ENCODE measurements at regions not wholly inside any gene's neighbourhood (a gene's known extent, or its start where the extent isn't known, plus 50 kb on each side); places are given as distances from the start of the nearest gene placed in this dataset.
A peak's percentile ranks its signal among the peaks of the same experiment; 100 is the strongest.

- DNase-seq, result no peak
- Histone ChIP-seq H3K27me3 (ENCODE audit: insufficient read depth, low read length) (no peaks in the 10 kb centered on the region), H3K23ac (ENCODE audit: insufficient read length, low read depth, low read length) (no peak overlapping the region), H3K4me2 (ENCODE audit: insufficient read depth, insufficient read length, low read length) (no peak overlapping the region), H2BK15ac (ENCODE audit: low read depth, low read length) (no peak overlapping the region), H2BK12ac (ENCODE audit: insufficient read length, low read depth, low read length) (no peak overlapping the region), H3K4ac (ENCODE audit: low read depth, low read length) (no peak overlapping the region), H4K91ac (ENCODE audit: insufficient read length, low read depth, low read length) (no peak overlapping the region), H4K5ac (ENCODE audit: insufficient read length, low read depth, low read length) (no peak overlapping the region), H3K79me2 (ENCODE audit: insufficient read depth, low read length) (no peaks in the 10 kb centered on the region), H3K23me2 (ENCODE audit: insufficient read length, low read depth, low read length, poor library complexity, severe bottlenecking) (no peaks in the 10 kb centered on the region), H3K4me1 (ENCODE audit: insufficient read depth, low read length) (0 out of 2 replicates have a peak, but pooled peaks cover 8% of the 10 kb centered on the region), H3K9ac (ENCODE audit: extremely low read depth, insufficient read length, low read length) (no peak overlapping the region), H3K14ac (ENCODE audit: insufficient read depth, low read length) (no peak overlapping the region), H4K20me1 (ENCODE audit: control insufficient read depth, insufficient read depth, insufficient read length) (no peaks in the 10 kb centered on the region), H3K27ac (ENCODE audit: insufficient read length, low read depth, low read length) (no peak overlapping the region), H4K8ac (replicated peaks; ENCODE audit: insufficient read length, low read depth, low read length) (no peak overlapping the region), H2BK5ac (ENCODE audit: insufficient read length, low read length) (no peak overlapping the region), H2BK120ac (ENCODE audit: low read depth, low read length, poor library complexity, severe bottlenecking) (no peak overlapping the region), H3K18ac (ENCODE audit: insufficient read length, low read depth, low read length) (no peak overlapping the region), H3K56ac (ENCODE audit: insufficient read length, low read depth, low read length) (no peak overlapping the region), H3K9me3 (ENCODE audit: control insufficient read depth, low read depth, low read length) (no peaks in the 10 kb centered on the region), H3T11ph (ENCODE audit: low read length) (no peak overlapping the region), H2BK20ac (ENCODE audit: low read depth, low read length, poor library complexity, severe bottlenecking) (no peak overlapping the region), H2AFZ (ENCODE audit: low read length) (no peak overlapping the region), H3K79me1 (ENCODE audit: insufficient read depth, low read depth, low read length, poor library complexity, severe bottlenecking) (no peaks in the 10 kb centered on the region), H2AK5ac (ENCODE audit: insufficient read length, low read length) (no peak overlapping the region)
- no peak overlapping the region for H3K4me3 Mint-ChIP-seq
- TF ChIP-seq CTCF (conservative IDR thresholded peaks at IDR 0.05), result no peak
- no CpG with 5 or more reads among the region's 7 CpGs for WGBS (ENCODE audit: extremely low coverage, insufficient read length, low lambda C conversion rate)
- no peaks in the 10 kb centered on the region; the same call in 1 of the 2 replicates for H3K27me3 Mint-ChIP-seq (ENCODE audit: low read depth)
- no peaks in the 10 kb centered on the region for H3K36me3 Mint-ChIP-seq (ENCODE audit: insufficient read depth in 1 of 3, low read depth in 3 of 3)
- H3K27ac Mint-ChIP-seq, result peak overlapping the region in 1 of 3 experiments; percentile 69; a peak in 3 of 7 replicates
- peaks cover 9 to 11% of the 10 kb centered on the region in 2 experiments for H3K4me1 Mint-ChIP-seq
- H3K9me3 Mint-ChIP-seq, result no peaks in the 10 kb centered on the region
Measured at GRCh38 chr13:53848366-53848961, 819.9 kb downstream of the OLFM4 start.

All from H9 (cell line).